ENCODE measurements at regions not wholly inside any gene's neighbourhood (a gene's known extent, or its start where the extent isn't known, plus 50 kb on each side); places are given as distances from the start of the nearest gene placed in this dataset.

DNA sequence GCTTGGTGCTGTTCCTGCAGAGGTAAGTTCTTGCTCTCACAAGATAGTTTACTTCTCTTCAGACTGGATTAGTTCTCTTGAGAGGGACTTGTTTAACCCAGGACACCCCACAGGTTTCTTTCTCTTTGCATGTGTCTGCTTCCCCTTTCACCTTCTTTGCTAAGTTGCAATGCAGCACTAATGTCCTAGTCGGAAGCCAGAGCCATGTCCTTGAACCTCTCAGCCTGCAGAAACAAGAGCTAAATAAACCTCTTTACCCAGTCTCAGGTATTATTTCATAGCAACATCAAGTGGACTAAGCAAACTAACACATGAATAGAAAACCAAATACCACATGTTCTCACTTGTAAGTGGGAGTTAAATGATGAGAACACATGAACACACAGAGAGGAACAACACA, 915.2 kb downstream of the NSUN3 start:
- no peak for TF ChIP-seq CTCF (IDR thresholded peaks at IDR 0.05; ENCODE audit: low read length)
- TF ChIP-seq EZH2 (IDR thresholded peaks at IDR 0.05; ENCODE audit: borderline replicate concordance, low read length) = no peak
